Skeletal muscle satellite cell (primary cell): ENCODE measurements at regions not wholly inside any gene's neighbourhood (a gene's known extent, or its start where the extent isn't known, plus 50 kb on each side); places are given as distances from the start of the nearest gene placed in this dataset.

Experiments
- H3K27me3 ChIP-seq: 2 replicates; pipeline ENCODE4 v1.7.0; 2013; ENCODE audit warnings: low read length; ENCODE audit not compliant: control insufficient read depth, insufficient read depth
- H3K36me3 ChIP-seq: 2 replicates; pipeline ENCODE4 v1.7.0; 2013; ENCODE audit warnings: mild to moderate bottlenecking, control low read depth, low read length; ENCODE audit not compliant: insufficient read depth
- H3K4me1 ChIP-seq: 2 replicates; pipeline ENCODE4 v1.7.0; 2013; ENCODE audit warnings: low read length; ENCODE audit not compliant: control insufficient read depth, insufficient read depth
- H3K4me2 ChIP-seq: 2 replicates; pipeline ENCODE4 v1.7.0; 2013; ENCODE audit warnings: mild to moderate bottlenecking, low read length
- H3K4me3 ChIP-seq: 2 replicates; pipeline ENCODE4 v1.7.0; 2013; ENCODE audit warnings: low read length
- H3K9ac ChIP-seq: 2 replicates; pipeline ENCODE4 v1.7.0; 2013; ENCODE audit warnings: mild to moderate bottlenecking, low read depth, low read length, moderate library complexity
- H3K9me3 ChIP-seq: replicated peaks from 2 replicates; pipeline ENCODE4 v1.7.0; 2013; ENCODE audit warnings: mild to moderate bottlenecking, control low read depth, low read length

- Histone ChIP-seq H3K9ac (no peak overlapping the region), H3K4me3 (no peak overlapping the region), H3K9me3 (peaks cover 6% of the 10 kb centered on the region), H3K36me3 (no peaks in the 10 kb centered on the region), H3K4me2 (no peak overlapping the region), H3K27me3 (peaks cover 2% of the 10 kb centered on the region), H3K4me1 (no peaks in the 10 kb centered on the region)
Measured at GRCh38 chr13:30053939-30054338, 203.5 kb upstream of the UBL3 start.

GRCh38 chr13:30052120-30052519, 201.7 kb upstream of the UBL3 start:
- Histone ChIP-seq H3K4me1 (peaks cover 4% of the 10 kb centered on the region), H3K36me3 (no peaks in the 10 kb centered on the region), H3K9ac (no peak overlapping the region), H3K4me2 (no peak overlapping the region), H3K4me3 (no peak overlapping the region), H3K27me3 (peaks cover 2% of the 10 kb centered on the region), H3K9me3 (no peaks in the 10 kb centered on the region)

- Histone ChIP-seq H3K36me3 (no peaks in the 10 kb centered on the region), H3K4me2 (no peak overlapping the region), H3K9me3 (no peaks in the 10 kb centered on the region)
Measured at GRCh38 chr13:30051531-30052060, 201.2 kb upstream of the UBL3 start.

GRCh38 chr13:30049692-30050091, 199.3 kb upstream of the UBL3 start:
- Histone ChIP-seq H3K27me3 (no peaks in the 10 kb centered on the region), H3K4me3 (no peak overlapping the region), H3K4me2 (no peak overlapping the region), H3K9me3 (no peaks in the 10 kb centered on the region), H3K9ac (no peak overlapping the region), H3K4me1 (peaks cover 21% of the 10 kb centered on the region), H3K36me3 (no peaks in the 10 kb centered on the region)

More at GRCh38 chr13:30051531-30052060, 201.2 kb upstream of the UBL3 start:
- no peak overlapping the region for H3K4me3 ChIP-seq
- H3K27me3 ChIP-seq: peaks cover 2% of the 10 kb centered on the region
- no peak overlapping the region for H3K9ac ChIP-seq
- H3K4me1 ChIP-seq: peaks cover 9% of the 10 kb centered on the region

- Histone ChIP-seq H3K27me3 (no peaks in the 10 kb centered on the region), H3K4me1 (peaks cover 21% of the 10 kb centered on the region), H3K36me3 (no peaks in the 10 kb centered on the region), H3K9ac (no peak overlapping the region), H3K4me2 (no peak overlapping the region), H3K9me3 (no peaks in the 10 kb centered on the region), H3K4me3 (no peak overlapping the region)
Measured at GRCh38 chr13:30047154-30047874, 196.9 kb upstream of the UBL3 start.

- H3K27me3 ChIP-seq: no peaks in the 10 kb centered on the region
- no peaks in the 10 kb centered on the region for H3K9me3 ChIP-seq
- H3K36me3 ChIP-seq: no peaks in the 10 kb centered on the region
- peaks cover 21% of the 10 kb centered on the region for H3K4me1 ChIP-seq
- peak overlapping the region; percentile 9 for H3K4me3 ChIP-seq
- peak overlapping the region; percentile 43 for H3K4me2 ChIP-seq
- H3K9ac ChIP-seq: no peak overlapping the region
Measured at GRCh38 chr13:30045916-30046704, 195.7 kb upstream of the UBL3 start.

GRCh38 chr13:30044932-30045331, 194.5 kb upstream of the UBL3 start:
- no peaks in the 10 kb centered on the region for H3K9me3 ChIP-seq
- H3K9ac ChIP-seq: no peak overlapping the region
- no peaks in the 10 kb centered on the region for H3K27me3 ChIP-seq
- H3K4me2 ChIP-seq: no peak overlapping the region
- H3K4me1 ChIP-seq: peaks cover 21% of the 10 kb centered on the region
- no peak overlapping the region for H3K4me3 ChIP-seq
- no peaks in the 10 kb centered on the region for H3K36me3 ChIP-seq

GRCh38 chr13:30043631-30043925, 193.2 kb upstream of the UBL3 start:
- Histone ChIP-seq H3K9ac (no peak overlapping the region), H3K9me3 (no peaks in the 10 kb centered on the region), H3K4me3 (no peak overlapping the region), H3K4me2 (no peak overlapping the region), H3K36me3 (no peaks in the 10 kb centered on the region), H3K4me1 (peaks cover 31% of the 10 kb centered on the region), H3K27me3 (no peaks in the 10 kb centered on the region)

GRCh38 chr13:30042891-30043630, 192.6 kb upstream of the UBL3 start:
- Histone ChIP-seq H3K4me2 (no peak overlapping the region), H3K4me3 (no peak overlapping the region), H3K9ac (no peak overlapping the region), H3K4me1 (peaks cover 35% of the 10 kb centered on the region), H3K9me3 (no peaks in the 10 kb centered on the region), H3K36me3 (no peaks in the 10 kb centered on the region), H3K27me3 (no peaks in the 10 kb centered on the region)

- H3K9me3 ChIP-seq: no peaks in the 10 kb centered on the region
- no peak overlapping the region for H3K9ac ChIP-seq
- no peaks in the 10 kb centered on the region for H3K27me3 ChIP-seq
Measured at GRCh38 chr13:30042272-30042671, 191.9 kb upstream of the UBL3 start.

GRCh38 chr13:30039511-30039911, 189.1 kb upstream of the UBL3 start:
- Histone ChIP-seq H3K36me3 (no peaks in the 10 kb centered on the region), H3K4me3 (no peak overlapping the region), H3K9ac (no peak overlapping the region), H3K4me1 (peaks cover 21% of the 10 kb centered on the region), H3K4me2 (no peak overlapping the region), H3K9me3 (no peaks in the 10 kb centered on the region), H3K27me3 (no peaks in the 10 kb centered on the region)

More at GRCh38 chr13:30042272-30042671, 191.9 kb upstream of the UBL3 start:
- no peaks in the 10 kb centered on the region for H3K36me3 ChIP-seq
- H3K4me1 ChIP-seq: peaks cover 35% of the 10 kb centered on the region
- no peak overlapping the region for H3K4me2 ChIP-seq
- no peak overlapping the region for H3K4me3 ChIP-seq
